HG03095 (cell line): ENCODE measurements at regions not wholly inside any gene's neighbourhood (a gene's known extent, or its start where the extent isn't known, plus 50 kb on each side); places are given as distances from the start of the nearest gene placed in this dataset.

Source experiments
- ATAC-seq: cut with Tn5 transposase; IDR thresholded peaks from one replicate; pipeline ENCODE4 v1.9.1; 2021; ENCODE audit warnings: moderate library complexity; ENCODE audit not compliant: unreplicated experiment

GRCh38 chr14:71686677-71687076 lies 245.6 kb upstream of the RGS6 start:
- ATAC-seq, result no peak

GRCh38 chr14:71687166-71687831 lies 244.9 kb upstream of the RGS6 start:
- ATAC-seq, result no peak

GRCh38 chr14:71688576-71688975 lies 243.7 kb upstream of the RGS6 start:
- ATAC-seq, result no peak

- ATAC-seq, result no peak
Measured at GRCh38 chr14:71690478-71690877, 241.8 kb upstream of the RGS6 start.

- no peak for ATAC-seq
Measured at GRCh38 chr14:71692496-71692895, 239.7 kb upstream of the RGS6 start.

GRCh38 chr14:71693381-71693780 lies 238.8 kb upstream of the RGS6 start:
- ATAC-seq, result no peak

GRCh38 chr14:71694591-71695530 lies 237.4 kb upstream of the RGS6 start:
- ATAC-seq, result no peak

- ATAC-seq, result no peak
Measured at GRCh38 chr14:71695611-71696350, 236.4 kb upstream of the RGS6 start.

- ATAC-seq, result no peak
Measured at GRCh38 chr14:71698027-71698426, 234.2 kb upstream of the RGS6 start.

GRCh38 chr14:71698673-71699072 lies 233.6 kb upstream of the RGS6 start:
- ATAC-seq, result no peak

GRCh38 chr14:71701990-71702389 lies 230.2 kb upstream of the RGS6 start:
- ATAC-seq, result no peak

- no peak for ATAC-seq
Measured at GRCh38 chr14:71702786-71703185, 229.4 kb upstream of the RGS6 start.

GRCh38 chr14:71703477-71703876 lies 228.8 kb upstream of the RGS6 start:
- ATAC-seq, result no peak

- no peak for ATAC-seq
Measured at GRCh38 chr14:71704210-71704609, 228.0 kb upstream of the RGS6 start.

- ATAC-seq, result no peak
Measured at GRCh38 chr14:71705460-71705859, 226.8 kb upstream of the RGS6 start.

- no peak for ATAC-seq
Measured at GRCh38 chr14:71709076-71709475, 223.2 kb upstream of the RGS6 start.

GRCh38 chr14:71709987-71710386 lies 222.2 kb upstream of the RGS6 start:
- no peak for ATAC-seq

GRCh38 chr14:71711125-71711524 lies 221.1 kb upstream of the RGS6 start:
- no peak for ATAC-seq

- ATAC-seq, result no peak
Measured at GRCh38 chr14:71711619-71712018, 220.6 kb upstream of the RGS6 start.

GRCh38 chr14:71712478-71712877 lies 219.8 kb upstream of the RGS6 start:
- ATAC-seq, result no peak

GRCh38 chr14:71713016-71713415 lies 219.2 kb upstream of the RGS6 start:
- no peak for ATAC-seq

- no peak for ATAC-seq
Measured at GRCh38 chr14:71713451-71713850, 218.8 kb upstream of the RGS6 start.
